Activated CD4-positive, alpha-beta T cell treated with anti-CD3 and anti-CD28 coated beads, Interleukin-2, amount 10 ng/mL, durations not matched to agents 7 days and 5 days (primary cell): ENCODE measurements at regions not wholly inside any gene's neighbourhood (a gene's known extent, or its start where the extent isn't known, plus 50 kb on each side); places are given as distances from the start of the nearest gene placed in this dataset.

Source experiments
- CTCF ChIA-PET: fragments of 350-600 bp; sonication (Branson Sonifier 250); formaldehyde crosslinking; loops from one replicate; lab custom pipeline; 2021; ENCODE audit warnings: antibody characterized with exemption; lab: Charles Lee
- POLR2A ChIA-PET: fragments of 350-600 bp; sonication (Branson Sonifier 250); formaldehyde crosslinking; loops from one replicate; lab custom pipeline; 2021; ENCODE audit warnings: antibody characterized with exemption; lab: Charles Lee
- DNase-seq: peaks from one replicate; pipeline ENCODE4 v3.0.0-alpha.2; 2020
- H3K27ac Mint-ChIP-seq: one replicate; pipeline ENCODE4 v1.8.0; 2021; ENCODE audit warnings: mild to moderate bottlenecking, moderate library complexity, mixed read lengths
- H3K27me3 Mint-ChIP-seq: one replicate; pipeline ENCODE4 v1.8.0; 2021; ENCODE audit warnings: mixed read lengths
- H3K36me3 Mint-ChIP-seq: one replicate; pipeline ENCODE4 v1.8.0; 2021; ENCODE audit warnings: low read depth, mixed read lengths
- H3K4me1 Mint-ChIP-seq: one replicate; pipeline ENCODE4 v1.8.0; 2021; ENCODE audit warnings: mixed read lengths
- H3K4me3 Mint-ChIP-seq: one replicate; pipeline ENCODE4 v1.8.0; 2021; ENCODE audit warnings: mild to moderate bottlenecking, moderate library complexity, mixed read lengths
- H3K9me3 Mint-ChIP-seq: one replicate; pipeline ENCODE4 v1.8.0; 2021; ENCODE audit warnings: mixed read lengths

DNA sequence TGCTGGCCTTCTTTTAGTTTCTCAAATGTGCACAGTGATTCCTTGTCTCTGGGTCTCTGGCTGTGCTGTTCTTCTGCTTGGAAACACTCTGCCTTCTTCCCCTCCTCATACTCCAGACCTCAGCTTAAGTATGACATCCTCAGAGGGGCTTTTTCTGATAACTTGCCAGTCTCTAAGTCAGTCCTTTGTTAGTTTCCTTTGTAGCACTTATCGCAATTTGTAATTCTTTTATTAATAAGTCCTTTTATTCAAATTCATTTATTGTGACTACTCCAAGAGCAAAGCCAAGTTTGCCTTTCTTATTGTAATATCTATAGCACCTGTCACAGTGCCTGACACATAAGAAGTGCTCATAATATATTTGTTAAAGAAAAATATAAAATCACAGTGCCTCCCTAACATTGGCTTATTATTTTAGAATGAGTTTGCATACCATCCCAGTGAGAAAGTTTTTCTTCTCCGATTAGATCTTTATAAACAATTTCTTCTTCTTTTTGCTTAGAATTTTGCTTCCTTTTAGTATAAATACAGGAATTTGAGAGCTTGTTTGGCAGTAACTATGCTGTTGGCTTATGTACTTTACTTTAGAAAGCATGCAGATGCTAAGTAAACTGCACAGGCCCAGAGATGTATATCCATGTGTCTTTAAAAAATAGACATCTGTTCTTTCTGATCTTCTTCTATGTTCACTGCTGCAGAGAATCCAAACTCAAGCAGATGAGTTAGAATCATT is 198.0 kb downstream of the GAS1 start:
- POLR2A ChIA-PET = no interaction called here
- Mint-ChIP-seq H3K27me3 (peaks cover 4% of the 10 kb centered on the region), H3K4me1 (no peaks in the 10 kb centered on the region), H3K4me3 (no peak overlapping the region), H3K36me3 (no peaks in the 10 kb centered on the region), H3K9me3 (no peaks in the 10 kb centered on the region), H3K27ac (no peak overlapping the region)
- CTCF ChIA-PET = no interaction called here
- no peak for DNase-seq

DNA sequence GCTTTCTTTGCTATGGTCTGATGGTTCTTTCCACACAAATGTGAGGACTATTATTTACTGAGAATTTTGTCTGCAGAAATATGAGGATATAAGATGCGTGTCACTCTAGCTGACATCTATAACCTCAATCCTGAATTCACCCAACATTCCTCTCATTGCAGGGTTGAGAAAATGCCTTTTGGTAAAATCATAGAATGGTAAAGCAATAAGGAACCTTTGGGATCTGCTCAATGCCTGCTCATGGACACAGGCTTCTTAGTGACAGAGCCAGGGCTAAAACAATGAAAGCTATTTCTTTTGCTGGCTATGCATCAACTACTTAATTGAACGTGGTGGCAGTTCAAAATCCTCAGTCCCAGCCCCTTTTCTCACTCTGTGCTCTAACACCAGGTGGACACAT is 199.6 kb downstream of the GAS1 start:
- Mint-ChIP-seq H3K27ac (no peak overlapping the region), H3K4me3 (no peak overlapping the region), H3K4me1 (no peaks in the 10 kb centered on the region), H3K9me3 (no peaks in the 10 kb centered on the region), H3K27me3 (peaks cover 4% of the 10 kb centered on the region), H3K36me3 (no peaks in the 10 kb centered on the region)
- CTCF ChIA-PET = no interaction called here
- no peak for DNase-seq
- POLR2A ChIA-PET = no interaction called here

DNA sequence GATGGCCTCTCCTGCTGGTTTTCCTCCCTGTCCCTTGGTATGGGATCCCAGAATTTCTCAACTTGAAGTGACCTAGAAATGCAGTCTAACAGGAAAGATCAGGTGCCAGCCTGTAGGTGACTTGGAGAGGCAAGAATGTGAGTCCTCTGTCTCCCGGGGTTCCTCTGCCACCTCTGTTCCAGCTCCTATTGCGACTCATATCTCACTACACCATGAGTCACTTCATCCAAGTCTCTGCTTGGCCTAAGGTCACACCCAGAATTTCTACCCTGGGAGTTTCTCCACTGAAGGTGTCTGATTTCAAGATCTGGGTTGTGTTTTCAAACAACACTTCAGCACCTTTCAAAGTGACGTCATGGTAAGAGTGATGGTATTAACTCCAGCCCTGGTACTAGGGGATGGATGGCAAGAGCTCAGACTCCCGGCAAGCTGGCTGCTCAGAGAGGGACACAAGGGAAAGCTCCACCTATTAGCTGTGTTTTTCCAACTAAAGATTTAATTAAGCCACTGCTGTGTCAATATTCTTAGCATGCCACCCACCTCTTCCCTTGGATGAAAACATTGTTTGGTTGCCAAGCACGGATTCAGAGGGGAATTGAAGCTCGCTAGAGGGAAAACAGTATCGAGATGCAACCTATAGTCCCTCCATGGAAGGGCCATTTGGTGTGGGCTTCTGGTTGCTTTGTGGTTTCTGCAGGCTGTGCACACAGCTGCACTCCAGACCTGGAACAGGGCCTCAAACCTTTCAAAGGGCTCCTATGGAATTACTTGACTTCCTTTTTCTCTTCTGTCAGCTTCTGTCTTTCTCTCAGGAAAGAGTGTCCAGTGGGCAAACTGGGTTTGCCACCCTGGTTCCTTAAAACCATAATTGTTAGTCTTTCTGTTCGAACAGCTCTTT is 205.7 kb downstream of the GAS1 start:
- no peaks in the 10 kb centered on the region for H3K36me3 Mint-ChIP-seq
- POLR2A ChIA-PET = no interaction called here

DNA sequence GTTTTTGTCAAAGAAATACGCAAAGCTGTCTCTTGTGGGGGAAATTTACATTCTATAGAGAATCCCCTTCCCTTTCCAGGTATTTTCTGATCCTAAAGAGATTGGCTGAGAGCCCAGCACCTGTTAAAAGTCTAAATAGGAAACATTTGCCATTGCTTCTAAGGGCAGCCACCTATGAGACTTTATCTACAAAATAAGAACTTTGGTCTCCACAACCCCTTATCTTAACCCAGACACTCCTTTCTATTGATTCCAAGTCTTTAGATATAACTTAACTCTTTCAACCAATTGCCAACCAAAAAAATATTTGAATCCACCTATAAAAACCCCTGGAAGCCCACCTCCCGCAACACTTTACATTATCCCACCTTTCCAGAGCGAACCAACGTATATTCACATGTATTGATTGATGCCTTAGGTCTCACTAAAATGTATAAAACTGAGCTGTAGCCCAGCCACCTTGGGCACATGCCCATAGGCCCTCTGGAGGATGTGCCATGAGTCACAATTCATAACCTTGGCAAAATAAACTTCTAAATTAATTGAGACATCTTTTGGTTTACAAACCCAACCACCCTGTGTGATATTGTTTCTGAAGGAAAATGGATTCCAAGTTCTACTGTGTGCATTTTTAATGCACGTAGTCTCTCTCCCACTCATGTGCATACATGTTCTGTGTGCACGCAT is 211.4 kb downstream of the GAS1 start:
- Mint-ChIP-seq H3K4me1 (no peaks in the 10 kb centered on the region), H3K27ac (no peak overlapping the region), H3K36me3 (no peaks in the 10 kb centered on the region), H3K4me3 (no peak overlapping the region), H3K9me3 (no peaks in the 10 kb centered on the region), H3K27me3 (no peaks in the 10 kb centered on the region)
- DNase-seq = no peak
- CTCF ChIA-PET = no interaction called here
- POLR2A ChIA-PET = no interaction called here

More for the DNA sequence above, 205.7 kb downstream of the GAS1 start:
- no peak overlapping the region for H3K27ac Mint-ChIP-seq
- H3K4me3 Mint-ChIP-seq = no peak overlapping the region
- CTCF ChIA-PET = no interaction called here
- H3K9me3 Mint-ChIP-seq = no peaks in the 10 kb centered on the region
- H3K27me3 Mint-ChIP-seq = no peaks in the 10 kb centered on the region
- DNase-seq = no peak
- H3K4me1 Mint-ChIP-seq = no peaks in the 10 kb centered on the region

DNA sequence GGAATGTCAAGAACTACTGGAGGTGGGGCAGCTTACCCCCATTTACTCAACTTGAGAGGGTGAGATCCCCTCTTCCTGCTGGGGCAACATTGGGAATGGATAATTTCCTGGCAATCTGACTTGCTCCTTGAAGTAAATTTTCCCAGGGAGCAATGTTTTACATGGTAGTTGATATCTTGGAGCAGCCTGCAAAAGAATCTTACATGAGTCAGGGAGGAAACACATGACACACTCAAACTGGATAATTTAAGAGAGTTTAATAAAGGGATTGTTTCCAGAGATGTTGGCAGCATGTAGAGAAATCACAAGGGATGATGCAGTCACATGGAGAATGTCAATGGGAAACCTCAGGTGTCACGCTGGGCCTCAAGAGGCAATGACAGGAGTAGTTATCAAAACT is 212.5 kb downstream of the GAS1 start:
- no peak overlapping the region for H3K27ac Mint-ChIP-seq
- no peaks in the 10 kb centered on the region for H3K36me3 Mint-ChIP-seq

DNA sequence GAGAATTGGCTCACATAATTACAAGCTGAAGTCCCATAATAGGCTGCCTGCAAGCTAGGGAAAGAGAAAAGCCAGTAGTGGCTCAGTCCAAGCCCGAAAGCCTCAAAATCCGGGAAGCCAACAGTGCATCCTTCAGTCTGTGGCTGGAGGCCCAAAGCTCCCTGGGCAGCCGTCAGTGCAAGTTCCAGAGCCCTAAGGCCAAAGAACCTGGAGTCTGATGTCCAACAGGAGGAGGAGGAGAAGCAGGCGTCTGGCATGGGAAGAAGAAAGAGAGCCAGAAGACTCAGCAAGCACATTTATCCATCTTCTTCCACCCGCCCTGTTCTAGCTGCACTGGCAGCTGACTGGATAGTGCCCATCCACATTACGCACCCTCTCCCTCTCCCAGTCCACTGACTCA is 213.4 kb downstream of the GAS1 start:
- H3K4me3 Mint-ChIP-seq = no peak overlapping the region
- DNase-seq = no peak
- no peaks in the 10 kb centered on the region for H3K36me3 Mint-ChIP-seq
- no peaks in the 10 kb centered on the region for H3K27me3 Mint-ChIP-seq
- H3K27ac Mint-ChIP-seq = no peak overlapping the region
- H3K4me1 Mint-ChIP-seq = no peaks in the 10 kb centered on the region
- ChIA-PET CTCF (no interaction called here), POLR2A (no interaction called here)
- no peaks in the 10 kb centered on the region for H3K9me3 Mint-ChIP-seq

More for the DNA sequence above, 212.5 kb downstream of the GAS1 start:
- no peaks in the 10 kb centered on the region for H3K9me3 Mint-ChIP-seq
- ChIA-PET CTCF (no interaction called here), POLR2A (no interaction called here)
- no peak overlapping the region for H3K4me3 Mint-ChIP-seq
- no peaks in the 10 kb centered on the region for H3K27me3 Mint-ChIP-seq
- DNase-seq = no peak
- H3K4me1 Mint-ChIP-seq = no peaks in the 10 kb centered on the region

DNA sequence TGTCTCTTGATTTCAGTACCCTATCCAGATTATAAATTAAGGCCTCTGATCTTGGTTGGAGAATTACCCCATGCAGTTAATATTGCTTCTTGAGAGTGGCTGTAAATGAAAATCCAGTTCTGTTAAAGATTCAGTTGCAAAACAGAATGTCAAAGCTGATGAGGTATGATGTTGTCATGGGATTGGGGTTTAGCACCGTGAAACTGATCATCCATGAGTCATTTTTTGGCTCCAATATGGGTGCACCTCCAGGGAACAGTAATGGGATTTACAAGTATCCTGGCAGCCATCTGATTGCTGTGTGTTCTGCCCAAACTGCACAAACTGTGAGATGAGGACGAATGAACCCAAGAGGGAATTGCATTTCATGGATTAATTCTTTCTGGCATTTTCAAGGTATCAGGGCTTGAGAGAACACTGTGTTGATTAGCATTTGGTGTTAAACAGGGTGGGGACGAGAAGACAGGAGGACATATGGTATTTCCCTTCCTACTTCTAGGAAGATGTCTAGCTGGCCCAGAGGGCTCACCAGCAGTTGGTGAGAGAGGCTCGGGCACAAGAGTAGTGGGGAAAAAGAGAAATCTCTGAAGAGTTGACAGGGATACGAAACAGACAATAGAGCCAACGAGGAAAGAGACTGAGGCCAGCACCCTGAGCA is 214.7 kb downstream of the GAS1 start:
- no peak overlapping the region for H3K27ac Mint-ChIP-seq
- no peaks in the 10 kb centered on the region for H3K36me3 Mint-ChIP-seq
- POLR2A ChIA-PET = no interaction called here

DNA sequence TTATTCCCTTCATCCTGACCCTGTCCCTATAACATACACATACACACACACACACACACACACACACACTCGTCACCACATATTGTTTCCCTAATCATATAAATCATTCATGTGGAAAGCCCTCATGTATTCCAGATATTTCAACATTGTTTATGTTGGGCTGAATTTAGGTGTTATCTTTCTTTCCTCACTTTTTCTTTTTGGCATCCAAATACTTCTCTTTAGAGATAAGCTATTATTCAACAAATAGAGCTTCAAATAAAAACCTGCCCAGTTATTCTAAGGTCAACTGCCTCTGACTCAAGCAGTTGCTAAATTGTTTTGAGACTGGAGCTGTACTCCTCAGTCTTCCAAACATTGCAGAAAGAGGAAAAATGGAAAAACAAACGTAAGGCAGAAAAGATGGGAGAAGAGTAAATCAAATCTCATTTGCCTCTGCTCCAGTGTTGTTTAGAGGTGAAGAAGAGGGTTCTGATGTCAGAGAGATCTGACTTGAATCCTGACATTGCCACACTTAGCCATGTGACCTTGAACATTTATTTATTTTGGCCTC is 215.7 kb downstream of the GAS1 start:
- no peak for DNase-seq
- Mint-ChIP-seq H3K27me3 (no peaks in the 10 kb centered on the region), H3K36me3 (no peaks in the 10 kb centered on the region), H3K9me3 (no peaks in the 10 kb centered on the region), H3K4me3 (no peak overlapping the region), H3K27ac (no peak overlapping the region), H3K4me1 (no peaks in the 10 kb centered on the region)
- ChIA-PET POLR2A (no interaction called here), CTCF (interaction anchor here (0.6 kb wide), 1 partner anchor 8 kb away, joined by 3 read pairs; no protein-coding TSS in a partner anchor)

More for the DNA sequence above, 214.7 kb downstream of the GAS1 start:
- Mint-ChIP-seq H3K4me1 (no peaks in the 10 kb centered on the region), H3K4me3 (no peak overlapping the region), H3K27me3 (no peaks in the 10 kb centered on the region), H3K9me3 (no peaks in the 10 kb centered on the region)
- CTCF ChIA-PET = no interaction called here
- no peak for DNase-seq

DNA sequence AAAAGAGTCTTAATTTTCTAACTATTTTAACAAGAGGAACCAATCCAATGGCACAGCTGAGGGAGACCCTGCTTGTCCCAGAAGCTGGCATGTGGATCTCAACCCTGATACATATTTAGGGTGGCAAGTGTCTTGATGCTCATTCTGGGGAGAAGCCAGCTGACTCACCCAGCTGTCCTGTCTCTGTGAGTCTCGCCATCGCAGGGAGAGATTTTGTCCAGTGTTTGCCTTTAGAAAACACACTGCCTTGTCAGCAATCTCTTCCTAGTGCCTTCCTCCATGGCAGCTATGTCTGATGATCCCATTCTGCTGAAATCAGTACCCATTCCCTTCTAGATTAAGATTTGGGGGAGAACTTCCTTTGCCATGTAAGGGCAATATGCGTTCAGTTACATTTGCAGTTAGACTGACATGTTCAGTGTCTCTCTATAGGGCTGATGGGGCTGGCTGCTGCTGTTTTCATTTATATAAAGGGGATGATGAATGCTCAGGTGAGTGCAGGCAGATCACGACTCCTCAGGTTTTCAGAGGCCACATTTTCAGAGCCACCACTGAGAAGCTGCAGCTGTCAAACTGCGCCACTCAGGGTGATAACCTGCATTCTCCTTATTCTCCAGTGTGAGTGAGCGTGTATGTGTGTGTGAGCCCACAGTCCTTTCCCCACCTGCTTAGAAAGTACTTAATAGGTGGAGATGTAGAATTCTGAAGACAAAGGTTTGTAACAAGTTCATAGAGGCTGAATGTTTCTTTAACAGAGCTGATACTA is 217.0 kb downstream of the GAS1 start:
- ChIA-PET POLR2A (no interaction called here), CTCF (no interaction called here)
- Mint-ChIP-seq H3K27ac (no peak overlapping the region), H3K36me3 (no peaks in the 10 kb centered on the region), H3K4me1 (no peaks in the 10 kb centered on the region), H3K9me3 (no peaks in the 10 kb centered on the region), H3K4me3 (no peak overlapping the region), H3K27me3 (no peaks in the 10 kb centered on the region)
- DNase-seq = no peak

DNA sequence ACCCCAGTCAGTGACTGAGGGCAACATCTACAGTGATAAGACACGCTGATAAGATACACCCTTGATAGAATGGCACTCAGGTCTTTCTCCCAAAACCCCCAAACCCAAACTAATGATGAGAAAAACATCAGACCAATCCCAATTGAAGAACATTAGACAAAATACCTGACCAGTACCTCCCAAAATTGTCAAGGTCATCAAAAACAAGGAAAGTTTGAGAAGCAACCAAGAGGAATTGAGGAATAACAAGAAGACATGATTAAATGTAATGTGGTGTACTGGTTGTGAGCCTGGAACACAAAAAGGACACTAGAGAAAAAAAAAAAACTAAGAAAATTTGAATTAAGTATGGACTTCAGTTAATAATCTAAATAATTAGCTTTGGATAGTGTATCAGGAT is 222.8 kb downstream of the GAS1 start:
- POLR2A ChIA-PET = no interaction called here
- no peaks in the 10 kb centered on the region for H3K9me3 Mint-ChIP-seq
- no peak overlapping the region for H3K4me3 Mint-ChIP-seq
- H3K36me3 Mint-ChIP-seq = no peaks in the 10 kb centered on the region
- no peak for DNase-seq
- peaks cover 7% of the 10 kb centered on the region for H3K4me1 Mint-ChIP-seq
- H3K27me3 Mint-ChIP-seq = no peaks in the 10 kb centered on the region
- H3K27ac Mint-ChIP-seq = no peak overlapping the region
- CTCF ChIA-PET = interaction anchor here (0.6 kb wide), 1 partner anchor 124 kb away, joined by 3 read pairs; no protein-coding TSS in a partner anchor

DNA sequence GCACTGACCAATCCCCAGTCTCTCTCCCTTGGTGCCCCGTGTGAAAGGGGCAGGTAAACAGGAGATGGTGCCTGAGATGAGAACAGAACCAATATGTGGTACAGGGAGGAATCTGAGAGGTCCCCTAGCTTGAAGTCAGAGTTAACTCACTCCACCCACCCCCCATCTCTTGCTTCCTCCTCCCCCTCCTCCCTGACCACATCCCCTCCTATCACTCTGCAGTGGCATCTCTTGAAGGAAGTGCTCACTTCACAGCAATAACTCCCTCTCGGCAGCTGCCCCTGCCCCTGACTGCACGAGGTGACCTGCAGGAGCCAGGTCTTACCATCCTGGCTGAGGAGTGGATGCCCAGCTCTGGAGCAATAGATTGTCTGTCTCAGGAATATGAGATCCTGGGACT is 224.0 kb downstream of the GAS1 start:
- Mint-ChIP-seq H3K4me1 (peaks cover 7% of the 10 kb centered on the region), H3K9me3 (no peaks in the 10 kb centered on the region), H3K27ac (no peak overlapping the region), H3K36me3 (no peaks in the 10 kb centered on the region), H3K27me3 (no peaks in the 10 kb centered on the region), H3K4me3 (no peak overlapping the region)
- DNase-seq = peak; percentile 27
- POLR2A ChIA-PET = no interaction called here
- CTCF ChIA-PET = interaction anchor here (0.6 kb wide), 1 partner anchor 8 kb away, joined by 3 read pairs; no protein-coding TSS in a partner anchor

DNA sequence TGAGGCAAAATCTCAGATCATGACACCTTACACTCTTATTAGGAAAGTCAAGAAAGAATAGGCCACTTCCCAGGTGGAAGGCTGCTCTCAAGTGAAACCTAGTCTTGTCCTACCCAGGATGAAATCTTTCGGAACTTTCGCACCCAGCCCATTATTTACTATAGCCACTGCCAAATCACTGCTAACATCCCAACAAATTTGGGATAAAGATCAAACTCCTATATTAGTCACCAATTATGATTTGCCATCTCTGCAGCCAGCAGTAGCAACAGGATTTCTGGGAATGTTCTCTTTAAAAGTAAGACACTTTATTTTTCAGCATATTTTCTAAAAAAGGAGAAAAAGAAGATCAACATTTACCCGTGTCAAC is 224.6 kb downstream of the GAS1 start:
- ChIA-PET POLR2A (no interaction called here), CTCF (no interaction called here)
- Mint-ChIP-seq H3K36me3 (no peaks in the 10 kb centered on the region), H3K27me3 (no peaks in the 10 kb centered on the region), H3K27ac (no peak overlapping the region), H3K4me3 (no peak overlapping the region), H3K9me3 (no peaks in the 10 kb centered on the region), H3K4me1 (peaks cover 7% of the 10 kb centered on the region)
- DNase-seq = no peak
